H4 (cell line): ENCODE measurements at regions not wholly inside any gene's neighbourhood (a gene's known extent, or its start where the extent isn't known, plus 50 kb on each side); places are given as distances from the start of the nearest gene placed in this dataset.

Source experiments
- DNase-seq: peaks from one replicate; pipeline ENCODE4 v3.0.0-alpha.2; 2015; ENCODE audit warnings: low spot score

- peak; percentile 76 for DNase-seq
These were observed 694.6 kb downstream of the QKI start for GRCh38 chr6:164108869-164109769.

- DNase-seq = no peak
These were observed 693.6 kb downstream of the QKI start for GRCh38 chr6:164108092-164108491.

DNA sequence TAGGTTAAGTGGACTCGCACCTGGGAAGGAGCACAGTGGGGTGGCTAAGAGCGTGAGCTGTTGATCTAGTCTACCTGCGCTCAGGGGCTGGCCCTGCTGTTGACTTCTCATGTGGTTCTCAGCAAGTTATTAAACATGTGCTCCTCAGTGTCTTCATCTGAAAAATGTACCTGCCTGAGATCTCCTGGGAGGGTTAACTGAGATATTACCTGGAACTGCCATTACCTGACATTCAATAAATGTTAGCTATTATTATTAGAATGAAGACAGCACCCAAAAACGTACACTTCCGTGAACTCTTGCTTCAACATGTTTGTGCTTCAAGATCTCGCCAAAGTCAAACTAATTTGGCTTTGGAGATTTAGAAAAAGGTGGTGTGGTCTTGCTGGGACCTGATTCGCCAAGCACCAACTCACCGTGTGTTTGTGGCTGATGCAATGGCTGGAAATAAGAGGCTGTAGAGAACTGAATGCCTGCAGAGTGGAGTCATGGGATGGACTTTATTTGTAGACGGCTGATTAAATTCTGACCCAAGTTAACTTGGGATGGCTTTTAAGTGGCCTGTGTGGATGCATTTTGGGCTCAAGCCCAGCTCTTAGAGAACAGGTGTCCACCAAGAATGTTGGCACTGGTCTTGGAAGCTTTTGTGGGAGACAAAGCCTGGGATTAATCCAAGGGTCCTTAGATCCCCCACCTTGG, 692.9 kb downstream of the QKI start:
- peak; percentile 45 for DNase-seq

GRCh38 chr6:164106345-164106769, 691.8 kb downstream of the QKI start:
- DNase-seq = peak; percentile 8

DNA sequence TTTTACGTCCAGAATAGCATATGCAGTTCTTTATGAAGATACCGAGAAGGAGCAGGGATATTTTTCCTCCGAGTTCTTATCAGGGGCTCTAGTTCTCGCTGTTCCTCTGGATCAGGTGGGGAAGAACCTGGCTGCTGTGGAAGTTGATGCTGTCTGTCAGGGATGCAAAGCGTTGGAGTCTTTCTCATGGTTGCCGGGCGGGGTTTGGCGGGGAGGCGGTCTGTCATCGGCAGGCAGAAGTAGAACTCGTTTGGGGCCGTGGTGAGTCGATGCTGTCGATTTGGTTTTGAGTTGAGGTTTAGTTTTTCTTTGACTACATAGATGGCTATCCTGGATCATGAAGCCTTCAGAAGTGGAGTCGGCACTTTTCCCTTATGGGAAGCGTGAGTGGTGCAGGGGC, 691.2 kb downstream of the QKI start:
- no peak for DNase-seq

GRCh38 chr6:164104432-164104831, 689.9 kb downstream of the QKI start:
- no peak for DNase-seq

DNA sequence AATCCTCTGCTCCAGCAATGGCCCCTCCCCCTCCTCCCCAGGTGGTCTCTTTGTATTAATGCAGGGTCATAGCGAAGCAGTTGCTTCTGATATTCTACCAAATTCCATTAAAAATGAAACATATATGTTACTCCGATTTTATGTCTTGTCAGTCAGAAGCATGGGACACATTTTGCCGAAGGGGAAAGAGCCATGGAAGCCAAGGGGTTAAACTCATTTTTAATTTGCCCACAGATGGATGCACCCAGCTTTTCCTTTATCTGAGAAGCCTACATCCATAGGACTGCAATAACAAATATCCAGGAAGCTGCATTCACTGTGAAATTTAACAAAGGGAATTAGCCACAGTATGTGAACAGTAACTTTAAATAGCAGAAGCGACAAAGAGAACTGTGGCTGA, 688.2 kb downstream of the QKI start:
- no peak for DNase-seq

GRCh38 chr6:164101859-164102258, 687.3 kb downstream of the QKI start:
- no peak for DNase-seq

DNA sequence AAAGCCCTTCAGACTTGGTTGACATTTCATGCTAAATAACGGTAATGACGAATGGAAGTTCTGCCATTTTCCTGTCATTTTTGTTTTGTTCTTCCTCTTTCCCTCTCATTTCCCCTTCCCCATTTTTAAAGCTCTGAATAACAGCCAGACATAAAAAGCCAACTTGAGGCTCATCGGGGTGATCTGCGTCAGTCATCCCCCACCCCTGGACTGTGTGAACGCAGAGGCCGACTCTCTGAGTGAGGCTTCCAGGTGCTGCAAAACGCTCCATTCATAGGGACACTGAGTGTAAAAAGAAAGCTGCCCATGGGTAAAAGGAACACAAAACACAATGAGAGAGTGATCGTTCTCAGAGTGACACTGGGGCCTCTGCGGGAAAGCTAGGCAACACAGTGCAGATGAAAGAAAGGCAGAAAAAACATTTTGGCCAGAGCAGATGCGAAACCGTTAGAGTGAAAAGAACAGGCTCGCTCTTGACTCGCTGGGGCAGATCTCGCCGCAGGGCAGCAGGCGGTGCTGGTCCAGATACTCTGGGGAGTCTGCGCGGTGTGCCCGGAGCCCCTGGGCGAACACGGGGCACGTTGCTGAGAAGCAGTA, 684.8 kb downstream of the QKI start:
- DNase-seq = no peak

DNA sequence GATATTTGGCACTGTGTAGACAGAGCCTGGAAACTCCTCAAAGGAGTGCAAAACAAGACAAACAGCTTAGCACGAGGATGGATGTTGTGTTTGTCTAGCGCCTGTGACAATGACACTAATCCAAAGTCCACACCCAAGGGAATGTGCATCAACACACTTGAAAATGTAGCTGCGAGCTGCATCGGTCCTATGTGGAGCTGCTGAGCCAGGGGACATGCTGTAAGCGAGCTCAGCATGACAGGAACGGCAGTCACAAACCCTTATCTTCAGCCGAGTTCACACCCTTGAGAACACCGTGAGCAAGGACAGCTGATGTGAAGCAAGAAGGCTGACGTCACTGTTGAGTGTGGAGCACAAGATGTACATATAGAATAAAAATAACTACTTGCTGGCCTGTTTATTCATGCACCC, 684.3 kb downstream of the QKI start:
- no peak for DNase-seq

- peak; percentile 21 for DNase-seq
These were observed 683.3 kb downstream of the QKI start for GRCh38 chr6:164097551-164098398.

GRCh38 chr6:164097056-164097455, 682.5 kb downstream of the QKI start:
- DNase-seq = no peak

DNA sequence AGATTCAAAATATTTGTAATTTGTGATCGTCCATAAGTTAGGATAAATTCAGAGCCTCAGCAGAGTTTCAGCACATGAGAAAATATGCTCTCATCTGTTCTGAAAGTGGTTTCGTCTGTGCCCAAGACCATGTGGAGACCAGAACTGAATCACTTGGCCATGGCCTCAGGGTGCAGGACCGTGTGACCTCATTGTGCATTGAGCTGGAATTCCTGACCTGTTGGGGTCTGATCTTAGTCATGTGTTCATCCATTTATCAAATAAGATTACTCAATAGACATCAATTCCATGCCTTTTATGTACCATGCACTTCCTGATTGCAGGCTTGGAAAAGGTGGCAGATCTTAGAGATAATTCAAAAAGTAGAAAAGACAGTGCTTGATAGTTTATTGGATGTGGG, 680.5 kb downstream of the QKI start:
- no peak for DNase-seq

DNA sequence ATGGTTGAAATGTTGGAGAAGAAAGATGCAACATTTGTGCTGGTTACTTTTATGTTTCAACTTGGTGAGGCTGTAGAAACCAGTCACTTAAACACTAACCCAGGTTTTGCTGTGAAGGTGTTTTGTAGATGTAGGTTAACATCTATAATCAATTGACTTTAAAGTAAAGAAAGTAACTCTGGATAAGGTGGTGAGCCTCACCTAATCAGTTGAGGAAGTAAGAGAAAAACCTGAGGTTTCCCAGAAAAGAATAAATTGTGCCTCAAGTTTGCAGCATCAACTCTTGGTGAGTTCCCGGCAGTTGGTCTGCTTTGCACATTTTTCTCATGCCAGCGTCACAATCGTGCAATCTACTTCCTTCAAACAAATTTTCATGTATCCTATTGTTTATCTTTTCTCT, 673.4 kb downstream of the QKI start:
- no peak for DNase-seq

- no peak for DNase-seq
These were observed 672.7 kb downstream of the QKI start for GRCh38 chr6:164087211-164087610.

DNA sequence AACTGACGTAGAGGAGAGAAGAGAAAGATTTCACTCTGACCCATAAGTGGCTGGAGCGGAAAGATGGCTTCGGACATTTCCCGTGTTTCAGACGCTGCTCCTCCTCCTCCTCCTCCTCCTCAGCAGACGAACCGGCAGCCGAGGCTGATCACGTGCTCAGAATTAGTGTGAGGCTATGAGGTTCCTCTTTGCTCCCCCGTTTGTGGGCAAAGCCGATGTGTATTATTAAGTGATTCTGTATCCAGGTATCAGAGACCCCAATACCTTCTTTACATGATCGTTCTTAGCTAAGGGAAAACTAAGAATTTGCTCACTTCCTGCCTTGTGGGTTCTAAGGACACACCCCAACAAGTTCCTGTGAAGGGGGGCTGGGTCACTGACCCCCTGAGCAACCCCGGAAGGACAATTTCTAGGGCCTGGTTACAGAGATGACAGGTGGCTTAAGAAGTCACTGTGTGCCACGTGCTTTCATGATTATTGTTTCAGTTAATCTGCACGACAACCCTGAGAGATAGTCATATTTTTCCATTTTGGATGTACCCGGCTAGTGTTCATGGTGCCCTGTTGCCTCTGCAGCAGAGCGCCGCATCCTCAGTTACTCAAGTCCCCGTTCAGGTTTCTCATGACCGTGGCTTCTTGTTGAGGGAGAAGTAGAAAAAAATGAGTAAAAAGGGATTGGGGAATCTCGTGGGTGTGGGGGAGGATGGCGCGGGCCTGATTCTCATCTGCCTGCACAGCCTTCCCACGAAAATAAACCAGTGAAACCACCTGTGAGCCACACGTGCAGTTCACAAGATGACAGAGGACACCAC, 671.8 kb downstream of the QKI start:
- DNase-seq = no peak

DNA sequence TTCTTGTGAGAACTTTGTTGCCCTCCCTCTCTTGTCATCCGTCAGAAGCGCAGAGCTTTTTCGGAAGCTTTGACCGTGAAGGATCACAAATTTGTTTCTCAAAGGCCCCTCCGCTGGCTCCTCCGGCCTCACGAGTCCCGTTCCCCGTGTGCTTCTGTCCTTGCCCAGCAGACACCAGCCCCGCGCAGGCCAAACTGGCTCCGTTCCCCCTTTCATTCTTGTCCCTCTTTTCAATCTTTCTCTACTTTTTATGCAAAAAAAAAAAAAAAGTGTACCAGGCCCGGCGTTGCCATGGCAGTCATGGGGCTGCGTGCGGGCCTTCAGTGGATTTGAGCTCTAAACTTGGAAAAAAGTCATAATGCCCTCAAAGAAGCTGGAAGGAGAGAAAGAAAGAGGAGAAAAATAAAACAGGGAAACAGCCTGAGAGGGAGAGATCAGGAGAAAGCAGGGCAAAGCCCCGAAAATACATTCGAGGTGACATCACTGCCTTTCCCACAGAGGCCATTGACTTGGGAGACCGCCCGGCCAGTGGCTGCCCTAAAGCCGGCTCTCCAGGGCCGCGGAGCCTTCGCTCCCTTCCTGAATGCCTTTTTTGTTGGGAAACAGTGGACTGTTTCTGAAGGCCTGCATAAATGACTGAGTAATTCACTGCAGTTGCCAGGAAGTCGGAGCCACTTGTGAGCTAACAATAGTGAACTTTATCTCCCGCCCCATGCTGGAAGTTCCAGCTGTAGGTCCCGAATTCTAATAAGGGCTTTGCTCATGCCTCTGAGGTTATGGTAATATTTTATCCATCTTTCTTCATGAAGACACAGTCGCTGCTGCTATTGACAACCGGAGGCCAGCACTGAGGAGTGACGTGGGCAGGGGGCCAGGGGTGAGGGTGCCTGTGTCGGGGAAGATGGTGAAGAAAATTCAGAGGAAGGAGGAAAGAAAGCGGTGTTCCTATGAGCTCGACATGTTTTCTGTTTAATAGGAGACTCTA, 670.9 kb downstream of the QKI start:
- DNase-seq = no peak

DNA sequence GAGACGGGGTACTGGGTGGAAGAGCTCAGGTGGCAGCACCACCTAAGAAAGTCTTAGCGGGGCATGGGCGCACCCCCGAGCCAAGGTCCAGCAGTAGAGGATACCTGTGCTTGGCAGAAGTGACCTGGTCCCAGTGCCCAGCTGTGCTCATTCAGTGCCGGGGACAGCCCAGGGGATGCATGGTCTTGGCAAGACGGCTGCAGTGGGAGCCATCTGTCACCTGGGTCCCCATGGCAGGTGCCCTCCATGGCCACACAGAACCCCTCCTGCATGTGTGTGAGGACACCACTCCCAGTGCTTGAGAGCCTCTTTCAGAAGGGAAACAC, 664.7 kb downstream of the QKI start:
- no peak for DNase-seq

- DNase-seq = no peak
These were observed 664.2 kb downstream of the QKI start for GRCh38 chr6:164078532-164079274.
